ENCODE measurements at regions not wholly inside any gene's neighbourhood (a gene's known extent, or its start where the extent isn't known, plus 50 kb on each side); places are given as distances from the start of the nearest gene placed in this dataset.

DNA sequence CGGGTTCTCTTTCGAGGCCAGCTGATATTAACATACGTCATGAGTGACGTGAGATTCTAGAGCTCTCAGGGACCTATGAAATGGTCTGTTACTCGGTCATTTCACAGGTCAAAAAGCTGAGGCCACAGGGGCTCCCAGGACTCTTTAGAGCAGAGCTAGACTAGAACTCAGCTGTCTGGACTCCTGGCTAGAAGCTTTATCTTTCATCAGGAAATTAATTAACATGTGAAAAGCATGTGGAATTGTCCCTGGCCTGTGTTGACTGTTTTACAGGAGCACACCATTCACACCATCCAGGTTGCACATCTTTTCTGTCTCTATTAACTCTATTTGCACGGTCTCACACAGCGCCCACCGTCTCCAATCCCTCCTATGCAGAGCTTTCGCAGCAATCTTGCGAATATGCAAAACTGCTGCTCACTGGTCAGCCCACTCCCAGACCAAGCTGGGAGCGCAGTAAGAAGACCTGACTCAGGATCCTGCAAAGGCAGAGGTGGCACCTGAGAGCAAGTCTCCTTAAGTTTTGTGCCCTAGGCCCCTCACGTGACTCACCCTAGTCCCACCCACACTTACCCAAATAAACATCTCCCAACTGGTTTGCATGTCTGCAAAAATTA is 522.5 kb downstream of the CD83 start:
- TF ChIP-seq, protein P1, sequence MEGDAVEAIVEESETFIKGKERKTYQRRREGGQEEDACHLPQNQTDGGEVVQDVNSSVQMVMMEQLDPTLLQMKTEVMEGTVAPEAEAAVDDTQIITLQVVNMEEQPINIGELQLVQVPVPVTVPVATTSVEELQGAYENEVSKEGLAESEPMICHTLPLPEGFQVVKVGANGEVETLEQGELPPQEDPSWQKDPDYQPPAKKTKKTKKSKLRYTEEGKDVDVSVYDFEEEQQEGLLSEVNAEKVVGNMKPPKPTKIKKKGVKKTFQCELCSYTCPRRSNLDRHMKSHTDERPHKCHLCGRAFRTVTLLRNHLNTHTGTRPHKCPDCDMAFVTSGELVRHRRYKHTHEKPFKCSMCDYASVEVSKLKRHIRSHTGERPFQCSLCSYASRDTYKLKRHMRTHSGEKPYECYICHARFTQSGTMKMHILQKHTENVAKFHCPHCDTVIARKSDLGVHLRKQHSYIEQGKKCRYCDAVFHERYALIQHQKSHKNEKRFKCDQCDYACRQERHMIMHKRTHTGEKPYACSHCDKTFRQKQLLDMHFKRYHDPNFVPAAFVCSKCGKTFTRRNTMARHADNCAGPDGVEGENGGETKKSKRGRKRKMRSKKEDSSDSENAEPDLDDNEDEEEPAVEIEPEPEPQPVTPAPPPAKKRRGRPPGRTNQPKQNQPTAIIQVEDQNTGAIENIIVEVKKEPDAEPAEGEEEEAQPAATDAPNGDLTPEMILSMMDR (IDR thresholded peaks at IDR 0.05): no peak
- H3K9me3 Mint-ChIP-seq: no peaks in the 10 kb centered on the region
- POLR2A ChIA-PET: interaction anchor here (0.6 to 2.5 kb wide), 7 partner anchors 17 to 750 kb away, joined by 3 to 11 read pairs (median 5); no protein-coding TSS in a partner anchor
- peak overlapping the region; percentile 96 for H3K27ac Mint-ChIP-seq
- intact Hi-C loops (cut with micrococcal nuclease): loop anchor here (1.0 to 10.0 kb wide), 6 partner anchors 16 to 605 kb away; partner anchors contain the start of gene JARID2
- CTCF ChIA-PET: interaction anchor here (0.6 to 1.2 kb wide), 2 partner anchors 21 to 428 kb away, joined by 3 to 5 read pairs; no protein-coding TSS in a partner anchor
- no peaks in the 10 kb centered on the region for H3K36me3 Mint-ChIP-seq (ENCODE audit: low read depth)
- peak overlapping the region; percentile 4 for H3K4me3 Mint-ChIP-seq
- ATAC-seq (ENCODE audit: low read depth) (no peak), DNase-seq (no peak)
- H3K4me1 Mint-ChIP-seq: peaks cover 72% of the 10 kb centered on the region
- H3K27me3 Mint-ChIP-seq: no peaks in the 10 kb centered on the region

DNA sequence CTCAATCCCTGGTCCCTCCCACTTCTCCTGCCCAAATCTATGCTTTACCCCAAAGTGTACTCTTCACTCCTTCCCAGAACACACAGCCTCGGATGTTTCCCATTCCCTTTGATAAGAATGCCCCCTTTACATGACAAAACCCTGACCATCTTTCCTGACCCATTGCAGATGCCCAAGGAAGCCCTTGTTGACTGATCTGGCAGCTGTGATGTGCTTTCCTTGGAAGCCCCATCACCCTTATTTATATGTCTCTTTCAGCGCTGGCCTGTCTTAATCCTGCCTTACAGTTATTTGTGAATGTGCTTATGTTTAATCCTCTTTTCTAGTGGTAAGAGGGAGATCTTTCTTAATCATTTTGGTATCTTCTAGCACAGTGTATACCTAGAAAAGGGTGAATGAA is 523.1 kb downstream of the CD83 start:
- H3K36me3 Mint-ChIP-seq (ENCODE audit: low read depth): no peaks in the 10 kb centered on the region
- intact Hi-C loops (cut with micrococcal nuclease): no loop called here
- H3K27ac Mint-ChIP-seq: peak overlapping the region; percentile 54
- H3K27me3 Mint-ChIP-seq: no peaks in the 10 kb centered on the region
- H3K4me3 Mint-ChIP-seq: peak overlapping the region; percentile 4
- ATAC-seq (ENCODE audit: low read depth) (no peak), DNase-seq (no peak)
- H3K4me1 Mint-ChIP-seq: peaks cover 67% of the 10 kb centered on the region
- POLR2A ChIA-PET: interaction anchor here (0.6 to 2.5 kb wide), 4 partner anchors 15 to 107 kb away, joined by 3 to 11 read pairs (median 8); no protein-coding TSS in a partner anchor
- CTCF ChIA-PET: no interaction called here
- TF ChIP-seq, protein P1 (IDR thresholded peaks at IDR 0.05): no peak
- H3K9me3 Mint-ChIP-seq: no peaks in the 10 kb centered on the region

DNA sequence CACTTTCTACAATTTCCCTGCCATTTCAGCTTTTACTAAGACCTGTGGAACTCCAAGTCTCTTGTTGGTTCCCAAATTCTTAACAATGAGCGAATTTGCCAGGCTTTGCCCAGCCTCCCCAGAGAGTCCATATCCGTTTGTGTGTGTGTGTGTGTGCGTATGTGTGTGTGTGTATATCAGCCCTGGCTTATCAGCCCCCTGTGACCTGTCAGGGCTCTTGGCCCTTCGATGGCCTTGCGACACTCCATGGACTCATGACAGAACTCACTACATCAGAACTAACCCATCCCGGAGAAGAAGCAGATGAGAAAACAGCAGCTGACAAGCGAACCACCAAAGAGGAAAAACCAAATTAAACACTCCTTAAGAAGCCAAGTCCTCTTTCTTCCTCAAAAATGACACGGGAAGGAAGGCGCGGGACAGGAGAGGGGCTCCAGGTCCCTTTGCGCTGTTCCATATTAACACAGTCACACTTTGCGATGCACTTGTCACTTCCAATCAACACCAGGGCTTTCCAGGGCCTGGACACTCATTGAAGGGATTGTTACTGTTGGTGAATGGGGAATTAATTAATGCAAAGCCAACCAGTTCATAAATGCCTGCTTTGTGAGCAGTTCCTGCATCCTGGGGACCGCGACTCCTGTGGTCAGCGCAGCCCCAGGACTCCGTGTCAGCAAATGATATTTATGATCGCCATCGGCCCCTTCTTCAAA is 524.0 kb downstream of the CD83 start:
- POLR2A ChIA-PET: interaction anchor here (0.9 kb wide), 1 partner anchor 14 kb away, joined by 3 read pairs; no protein-coding TSS in a partner anchor
- H3K4me1 Mint-ChIP-seq: peaks cover 58% of the 10 kb centered on the region
- intact Hi-C loops (cut with micrococcal nuclease): no loop called here

DNA sequence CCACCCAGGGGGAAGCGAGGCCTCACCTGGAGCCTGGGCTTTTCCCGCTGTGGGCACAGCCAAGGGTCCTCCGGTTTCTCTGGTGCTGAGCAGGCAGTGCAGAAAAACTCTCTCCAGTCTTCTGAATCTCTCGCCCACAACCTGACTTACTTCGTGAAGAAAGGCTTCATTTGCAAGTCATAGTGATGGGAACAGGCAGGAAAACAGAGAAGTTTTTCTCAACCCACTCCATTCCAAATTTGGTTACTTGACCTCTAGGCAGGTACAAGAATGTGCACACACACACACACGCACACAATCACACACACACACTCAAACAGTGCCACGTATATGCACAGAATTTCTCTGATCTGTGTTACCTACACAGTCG is 524.5 kb downstream of the CD83 start:
- no peaks in the 10 kb centered on the region for H3K36me3 Mint-ChIP-seq (ENCODE audit: low read depth)
- H3K9me3 Mint-ChIP-seq: no peaks in the 10 kb centered on the region
- intact Hi-C loops (cut with micrococcal nuclease): no loop called here
- no peak overlapping the region for H3K27ac Mint-ChIP-seq
- TF ChIP-seq, protein P1 (IDR thresholded peaks at IDR 0.05): no peak
- no peak overlapping the region for H3K4me3 Mint-ChIP-seq
- no peaks in the 10 kb centered on the region for H3K27me3 Mint-ChIP-seq
- DNase-seq (no peak), ATAC-seq (ENCODE audit: low read depth) (no peak)
- ChIA-PET CTCF (no interaction called here), POLR2A (no interaction called here)
- H3K4me1 Mint-ChIP-seq: peaks cover 52% of the 10 kb centered on the region

More for the DNA sequence above, 524.0 kb downstream of the CD83 start:
- TF ChIP-seq, protein P1 (IDR thresholded peaks at IDR 0.05): no peak
- DNase-seq (no peak), ATAC-seq (ENCODE audit: low read depth) (no peak)
- Mint-ChIP-seq H3K27me3 (no peaks in the 10 kb centered on the region), H3K4me3 (no peak overlapping the region), H3K36me3 (ENCODE audit: low read depth) (no peaks in the 10 kb centered on the region), H3K9me3 (no peaks in the 10 kb centered on the region), H3K27ac (no peak overlapping the region)
- CTCF ChIA-PET: no interaction called here

DNA sequence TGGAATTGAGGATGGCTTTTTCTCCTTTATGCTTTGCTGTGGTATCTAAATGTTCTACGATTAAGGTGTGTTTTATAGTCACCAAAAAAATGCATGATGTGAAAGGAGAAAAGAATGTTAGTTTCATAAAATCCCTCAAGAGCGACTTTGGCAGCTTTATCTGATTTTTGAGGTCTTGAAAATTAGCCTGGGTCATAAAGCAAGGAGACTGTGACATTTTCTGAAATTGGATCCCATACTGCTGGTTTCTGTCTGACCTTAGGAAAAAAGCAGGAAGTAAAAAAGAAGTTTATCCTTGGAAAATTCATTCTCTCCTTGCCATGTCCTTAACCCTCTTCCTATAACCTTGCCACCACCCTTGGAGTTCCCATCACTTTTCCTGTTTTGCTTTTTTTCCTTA is 525.3 kb downstream of the CD83 start:
- H3K4me3 Mint-ChIP-seq: no peak overlapping the region
- H3K4me1 Mint-ChIP-seq: peaks cover 45% of the 10 kb centered on the region
- H3K27ac Mint-ChIP-seq: no peak overlapping the region

More for the DNA sequence above, 525.3 kb downstream of the CD83 start:
- no peaks in the 10 kb centered on the region for H3K27me3 Mint-ChIP-seq
- ATAC-seq (ENCODE audit: low read depth) (no peak), DNase-seq (no peak)
- no peaks in the 10 kb centered on the region for H3K36me3 Mint-ChIP-seq (ENCODE audit: low read depth)
- intact Hi-C loops (cut with micrococcal nuclease): no loop called here
- TF ChIP-seq, protein P1 (IDR thresholded peaks at IDR 0.05): no peak
- CTCF ChIA-PET: no interaction called here
- H3K9me3 Mint-ChIP-seq: no peaks in the 10 kb centered on the region
- POLR2A ChIA-PET: no interaction called here

All from activated B cell treated with CpG ODN at 0.5 μM for 24 hours (primary cell).